SK-N-MC (cell line): ENCODE measurements at regions not wholly inside any gene's neighbourhood (a gene's known extent, or its start where the extent isn't known, plus 50 kb on each side); places are given as distances from the start of the nearest gene placed in this dataset.

Experiments
- DNase-seq: peaks from one replicate; pipeline ENCODE4 v3.0.0-alpha.2; 2011; ENCODE audit warnings: low read depth, low spot score
- H3K27ac ChIP-seq: fragments of 200-600 bp; sonication (generic); 2 replicates; pipeline ENCODE4 v1.5.1; 2016; ENCODE audit warnings: mixed run types
- H3K36me3 ChIP-seq: fragments of 200-600 bp; sonication (generic); 2 replicates; pipeline ENCODE4 v1.6.1; 2017; ENCODE audit warnings: antibody characterized with exemption, low read length, mixed read lengths; ENCODE audit not compliant: insufficient read depth
- H3K4me3 ChIP-seq: fragments of 200-600 bp; sonication (generic); 2 replicates; pipeline ENCODE4 v1.5.1; 2016
- H3K9ac ChIP-seq: fragments of 200-600 bp; sonication (generic); 2 replicates; pipeline ENCODE4 v1.8.0; 2017; ENCODE audit warnings: mixed run types, mixed read lengths; ENCODE audit not compliant: insufficient read length
- H3K9me3 ChIP-seq: fragments of 200-600 bp; sonication (generic); 2 replicates; pipeline ENCODE4 v1.6.1; 2017; ENCODE audit warnings: low read depth, mild to moderate bottlenecking, antibody characterized with exemption, low read length, moderate library complexity, mixed read lengths
- EZH2 ChIP-seq: fragments of 200-600 bp; sonication (generic); IDR thresholded peaks from one replicate; pipeline ENCODE4 v1.6.1; 2017; ENCODE audit warnings: antibody characterized with exemption
- FOXP2 ChIP-seq: optimal IDR thresholded peaks from 2 replicates; pipeline ENCODE3; 2011; ENCODE audit warnings: mild to moderate bottlenecking, moderate library complexity; ENCODE audit not compliant: insufficient read depth; ENCODE audit errors: extremely low read length, control extremely low read depth
- POLR2AphosphoS5 ChIP-seq: IDR thresholded peaks from 2 replicates; pipeline ENCODE4 v1.6.1; 2012; ENCODE audit warnings: mild to moderate bottlenecking, low read depth, low read length, borderline replicate concordance

DNA sequence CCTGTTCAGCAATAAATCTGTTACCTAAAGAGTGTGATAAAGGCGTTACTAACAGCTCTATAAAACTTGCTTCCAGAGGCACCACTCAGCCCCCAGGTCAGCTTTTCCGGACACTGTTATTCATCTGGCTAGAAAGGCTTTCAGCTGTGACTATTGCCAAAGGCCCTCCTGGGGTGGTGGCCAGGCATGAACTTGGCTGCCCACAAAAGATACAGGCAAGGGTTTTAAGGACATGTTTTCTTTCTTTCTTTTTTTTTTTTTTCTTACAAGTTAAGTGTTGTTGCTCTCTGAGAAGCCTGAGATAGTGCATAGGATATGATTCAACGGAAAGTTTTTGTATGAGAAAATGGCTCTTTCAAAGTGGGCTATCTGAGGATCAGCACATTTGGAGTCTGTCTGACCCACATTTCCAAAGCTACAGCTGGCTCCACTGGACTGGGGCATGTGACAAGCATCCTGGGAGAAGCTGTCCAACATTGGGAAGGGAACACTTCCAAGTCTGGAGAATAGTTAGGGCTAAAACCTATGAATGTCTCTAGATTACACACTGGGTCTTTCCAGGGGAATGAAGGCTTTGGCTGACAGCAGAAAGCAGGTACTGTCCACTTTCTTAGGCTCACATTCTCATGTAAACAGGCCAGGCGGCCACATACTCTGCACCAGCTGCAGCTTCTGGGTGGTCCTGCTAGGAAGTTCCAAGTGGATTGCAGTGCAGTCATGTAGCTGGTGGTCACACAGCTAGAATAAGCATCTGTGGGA is 639.7 kb downstream of the LMO4 start:
- DNase-seq = no peak
- no peaks in the 10 kb centered on the region for H3K9me3 ChIP-seq
- H3K27ac ChIP-seq = no peak overlapping the region
- H3K36me3 ChIP-seq = no peaks in the 10 kb centered on the region
- H3K4me3 ChIP-seq = no peak overlapping the region
- H3K9ac ChIP-seq = no peak overlapping the region
- no peak for TF ChIP-seq POLR2AphosphoS5
- no peak for TF ChIP-seq FOXP2

GRCh38 chr1:87969040-87969439 is 640.4 kb downstream of the LMO4 start:
- no peaks in the 10 kb centered on the region for H3K9me3 ChIP-seq
- H3K36me3 ChIP-seq = no peaks in the 10 kb centered on the region
- H3K27ac ChIP-seq = no peak overlapping the region
- no peak overlapping the region for H3K9ac ChIP-seq
- TF ChIP-seq FOXP2 = no peak
- no peak for TF ChIP-seq EZH2
- TF ChIP-seq POLR2AphosphoS5 = no peak
- H3K4me3 ChIP-seq = no peak overlapping the region
- DNase-seq = no peak

GRCh38 chr1:87972811-87973210 is 644.1 kb downstream of the LMO4 start:
- H3K9ac ChIP-seq = no peak overlapping the region
- DNase-seq = no peak
- TF ChIP-seq EZH2 (no peak), POLR2AphosphoS5 (no peak), FOXP2 (no peak)

DNA sequence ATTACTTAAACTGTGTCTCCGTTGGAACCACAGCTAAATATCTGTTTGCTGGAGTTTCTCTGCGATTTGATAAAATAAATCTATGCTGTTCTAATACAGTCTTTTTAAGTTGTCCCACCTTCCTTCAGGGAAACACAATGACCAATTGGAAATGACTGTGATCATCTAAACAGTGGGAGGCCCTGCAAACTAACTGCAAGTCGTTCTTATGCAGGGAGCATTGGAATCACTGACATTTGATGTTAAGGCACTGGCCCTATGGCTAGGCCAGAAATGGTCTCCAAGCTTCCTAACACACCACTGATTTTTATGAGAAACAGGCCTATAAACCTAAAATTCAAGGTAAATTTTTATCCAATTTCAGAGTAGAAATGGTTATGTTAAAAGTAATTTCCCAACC is 645.2 kb downstream of the LMO4 start:
- TF ChIP-seq POLR2AphosphoS5 (no peak), EZH2 (no peak), FOXP2 (no peak)
- Histone ChIP-seq H3K9me3 (no peaks in the 10 kb centered on the region), H3K36me3 (no peaks in the 10 kb centered on the region), H3K4me3 (no peak overlapping the region), H3K27ac (no peak overlapping the region), H3K9ac (no peak overlapping the region)
- no peak for DNase-seq

More at GRCh38 chr1:87972811-87973210, 644.1 kb downstream of the LMO4 start:
- Histone ChIP-seq H3K36me3 (no peaks in the 10 kb centered on the region), H3K9me3 (no peaks in the 10 kb centered on the region), H3K4me3 (no peak overlapping the region), H3K27ac (no peak overlapping the region)

GRCh38 chr1:87976316-87976715 is 647.6 kb downstream of the LMO4 start:
- H3K9me3 ChIP-seq = no peaks in the 10 kb centered on the region
- no peak overlapping the region for H3K9ac ChIP-seq
- no peak for DNase-seq
- no peak overlapping the region for H3K27ac ChIP-seq
- no peaks in the 10 kb centered on the region for H3K36me3 ChIP-seq
- H3K4me3 ChIP-seq = no peak overlapping the region
- no peak for TF ChIP-seq FOXP2
- no peak for TF ChIP-seq EZH2
- TF ChIP-seq POLR2AphosphoS5 = no peak

DNA sequence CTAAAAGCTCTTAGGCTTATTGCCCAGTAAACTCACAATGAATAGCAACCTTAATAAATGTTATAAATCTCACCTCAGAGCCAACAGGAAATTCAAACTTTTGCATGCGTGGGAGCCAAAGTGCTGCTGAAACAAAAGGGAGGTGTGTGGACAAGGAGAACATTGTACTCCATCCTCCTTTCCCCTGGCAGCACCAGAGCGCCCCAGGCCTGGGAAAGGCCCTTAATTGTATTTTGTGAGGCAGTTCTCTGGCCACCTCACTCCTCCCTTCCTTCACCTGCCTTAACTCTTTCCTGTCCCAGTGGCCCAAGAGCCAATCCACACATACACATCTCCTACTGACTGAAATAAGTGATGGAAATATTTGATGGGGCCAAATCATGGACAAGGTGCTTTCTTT is 648.5 kb downstream of the LMO4 start:
- H3K9me3 ChIP-seq = no peaks in the 10 kb centered on the region
- no peak overlapping the region for H3K27ac ChIP-seq
- no peaks in the 10 kb centered on the region for H3K36me3 ChIP-seq
- DNase-seq = no peak
- H3K4me3 ChIP-seq = no peak overlapping the region
- TF ChIP-seq EZH2 (no peak), FOXP2 (no peak), POLR2AphosphoS5 (no peak)
- H3K9ac ChIP-seq = no peak overlapping the region

GRCh38 chr1:87979079-87979478 is 650.4 kb downstream of the LMO4 start:
- H3K27ac ChIP-seq = no peak overlapping the region
- H3K36me3 ChIP-seq = no peaks in the 10 kb centered on the region
- no peak for DNase-seq
- no peak overlapping the region for H3K9ac ChIP-seq
- no peak overlapping the region for H3K4me3 ChIP-seq
- no peaks in the 10 kb centered on the region for H3K9me3 ChIP-seq
- no peak for TF ChIP-seq FOXP2
- TF ChIP-seq EZH2 = no peak
- TF ChIP-seq POLR2AphosphoS5 = no peak

DNA sequence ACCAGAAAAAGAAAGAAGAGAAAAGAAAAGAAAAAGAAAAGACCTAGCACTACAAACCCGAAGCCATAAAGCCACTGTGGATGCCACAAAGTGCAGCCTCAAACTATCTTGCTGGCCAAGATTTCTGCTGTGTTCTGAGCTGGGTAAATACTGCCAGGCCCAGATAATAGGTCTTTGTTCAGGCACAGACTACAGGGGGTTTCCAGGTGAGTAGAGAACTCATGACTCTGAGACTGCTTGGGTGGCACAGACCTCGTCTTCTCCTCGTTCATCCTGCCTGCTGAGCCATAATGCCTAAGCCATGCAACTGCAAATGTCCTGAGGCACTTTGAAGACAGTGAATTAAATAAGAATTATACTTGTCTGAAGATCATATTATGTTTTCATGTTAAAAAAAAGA is 651.8 kb downstream of the LMO4 start:
- no peaks in the 10 kb centered on the region for H3K9me3 ChIP-seq
- no peak overlapping the region for H3K9ac ChIP-seq
- H3K36me3 ChIP-seq = no peaks in the 10 kb centered on the region
- no peak overlapping the region for H3K27ac ChIP-seq
- no peak overlapping the region for H3K4me3 ChIP-seq
- TF ChIP-seq POLR2AphosphoS5 (no peak), EZH2 (no peak), FOXP2 (no peak)
- DNase-seq = no peak

- TF ChIP-seq EZH2 (no peak), POLR2AphosphoS5 (no peak), FOXP2 (no peak)
- Histone ChIP-seq H3K4me3 (no peak overlapping the region), H3K36me3 (no peaks in the 10 kb centered on the region), H3K9ac (no peak overlapping the region), H3K27ac (no peak overlapping the region), H3K9me3 (no peaks in the 10 kb centered on the region)
- DNase-seq = no peak
Measured at GRCh38 chr1:87981386-87981785, 652.7 kb downstream of the LMO4 start.
